A204.1 (cell line): ENCODE measurements at regions not wholly inside any gene's neighbourhood (a gene's known extent, or its start where the extent isn't known, plus 50 kb on each side); places are given as distances from the start of the nearest gene placed in this dataset.
"Not testable (repeated sequence)": the region's sequence is repeated elsewhere in the genome, so short reads cannot be mapped to it uniquely, and the experiment has no call there.

Experiments
- FAIRE-seq: peaks from 2 replicates; lab custom pipeline; 2012; peaks lifted over from hg19 to GRCh38; lab: Jason Lieb, UNC

DNA sequence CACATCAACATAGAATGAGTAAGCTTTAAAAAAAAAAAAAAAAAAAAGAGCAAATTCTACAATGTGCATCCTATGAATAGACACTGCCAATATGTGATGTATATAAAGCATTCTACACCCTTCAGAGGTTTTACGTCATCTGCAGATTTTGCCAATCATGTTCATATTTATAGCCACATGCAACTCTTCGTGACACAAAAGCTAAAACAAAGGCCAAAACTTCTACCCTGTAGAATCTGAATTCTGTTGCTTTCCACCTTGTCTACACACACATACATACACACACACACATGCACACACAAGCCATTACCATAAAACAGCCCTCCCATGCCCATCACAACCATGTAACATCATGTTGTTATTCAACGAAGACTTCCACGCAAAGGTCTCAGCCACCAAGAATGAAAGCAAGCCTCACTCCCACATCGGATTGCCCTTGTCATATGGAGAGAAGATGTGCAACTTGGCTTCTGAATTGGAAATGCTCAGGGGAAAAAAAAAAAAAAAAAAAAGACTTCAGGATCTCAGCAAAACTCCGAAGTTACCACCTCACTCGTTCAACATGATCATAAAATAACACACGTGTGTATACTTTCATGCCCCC, 479.4 kb upstream of the JARID2 start:
- FAIRE-seq = no peak

GRCh38 chr6:14767226-14767625, 478.6 kb upstream of the JARID2 start:
- FAIRE-seq = no peak

GRCh38 chr6:14770040-14770439, 475.8 kb upstream of the JARID2 start:
- no peak for FAIRE-seq

- FAIRE-seq = no peak
Observed at GRCh38 chr6:14770572-14770971, 475.3 kb upstream of the JARID2 start.

GRCh38 chr6:14771016-14771415, 474.9 kb upstream of the JARID2 start:
- FAIRE-seq = no peak

GRCh38 chr6:14772188-14772587, 473.7 kb upstream of the JARID2 start:
- FAIRE-seq = no peak

DNA sequence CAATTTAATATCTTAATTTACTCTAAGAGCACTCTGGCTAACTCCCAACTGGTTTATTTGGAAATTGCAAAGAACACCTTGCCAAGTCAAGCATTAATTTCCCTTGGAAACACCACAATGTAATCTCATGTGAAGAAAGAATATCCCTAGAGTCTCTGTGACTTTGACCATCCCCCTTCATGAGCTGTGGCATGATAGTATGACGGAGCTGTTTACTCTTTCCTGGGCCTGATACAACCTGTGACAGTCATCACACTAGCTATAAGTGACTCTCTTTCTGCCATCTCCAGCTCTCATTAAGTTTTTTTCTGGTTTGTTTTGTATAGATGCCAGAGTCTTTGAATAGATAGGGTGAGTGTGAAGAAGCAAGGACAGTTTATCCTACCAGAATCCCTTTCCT, 470.3 kb upstream of the JARID2 start:
- no peak for FAIRE-seq

GRCh38 chr6:14776307-14776706, 469.6 kb upstream of the JARID2 start:
- no peak for FAIRE-seq

DNA sequence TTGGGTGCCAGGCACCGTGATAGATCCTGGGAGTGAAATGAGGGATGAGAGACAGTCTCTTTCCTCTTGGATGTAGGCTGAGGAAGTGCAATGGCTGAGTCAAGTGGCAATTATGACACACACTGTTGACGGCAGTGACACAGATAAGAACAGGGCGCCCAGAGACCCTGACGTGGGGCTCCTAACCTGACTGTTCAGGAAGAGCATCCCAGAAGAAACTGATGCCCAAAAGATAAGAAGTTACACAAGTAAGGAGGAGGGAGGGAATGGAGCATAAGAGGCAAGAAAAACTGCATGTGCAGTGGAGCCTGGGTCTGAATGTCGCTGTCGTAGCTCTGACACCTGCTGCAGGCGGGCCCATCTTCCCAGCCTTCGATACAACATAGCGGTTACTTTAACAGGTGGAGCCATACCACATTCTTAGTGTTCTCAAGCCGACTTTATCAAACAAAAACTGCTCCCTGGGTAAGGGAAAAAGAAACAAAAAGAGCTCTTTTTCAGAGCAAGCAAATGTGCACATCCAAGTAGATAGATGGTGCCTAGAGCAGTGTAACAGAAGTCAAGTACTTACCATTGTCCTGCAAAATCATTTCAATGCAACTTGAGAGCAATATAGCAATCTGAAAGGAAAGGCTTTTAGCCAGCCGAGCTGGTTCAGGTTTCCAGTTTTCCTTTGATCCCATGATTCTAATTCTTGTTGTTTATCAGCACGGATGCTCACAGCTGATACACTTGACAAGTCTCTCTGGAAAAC, 463.9 kb upstream of the JARID2 start:
- FAIRE-seq = no peak

- FAIRE-seq = not testable (repeated sequence)
Observed at GRCh38 chr6:14782921-14783464, 462.9 kb upstream of the JARID2 start.

DNA sequence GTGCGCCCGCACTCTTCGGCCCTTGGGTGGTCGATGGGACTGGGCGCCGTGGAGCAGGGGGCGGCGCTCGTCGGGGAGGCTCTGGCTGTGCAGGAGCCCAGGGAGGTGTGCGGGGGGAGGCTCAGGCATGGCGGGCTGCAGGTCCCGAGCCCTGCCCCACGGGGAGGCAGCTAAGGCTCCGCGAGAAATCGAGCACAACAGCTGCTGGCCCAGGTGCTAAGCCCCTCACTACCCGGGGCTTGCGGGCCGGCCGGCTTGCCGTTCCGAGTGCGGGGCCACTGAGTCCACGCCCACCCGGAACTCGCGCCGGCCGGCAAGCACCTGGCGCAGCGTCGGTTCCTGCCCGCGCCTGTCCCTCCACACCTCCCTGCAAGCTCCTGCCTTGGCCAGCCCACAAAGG, 462.3 kb upstream of the JARID2 start:
- FAIRE-seq = no peak

- no peak for FAIRE-seq
Observed at GRCh38 chr6:14784596-14785492, 461.0 kb upstream of the JARID2 start.

GRCh38 chr6:14785493-14785790, 460.4 kb upstream of the JARID2 start:
- FAIRE-seq = no peak

- FAIRE-seq = no peak
Observed at GRCh38 chr6:14786008-14786407, 459.9 kb upstream of the JARID2 start.

- no peak for FAIRE-seq
Observed at GRCh38 chr6:14786455-14786854, 459.4 kb upstream of the JARID2 start.

- no peak for FAIRE-seq
Observed at GRCh38 chr6:14787250-14787649, 458.6 kb upstream of the JARID2 start.

GRCh38 chr6:14787677-14788076, 458.2 kb upstream of the JARID2 start:
- no peak for FAIRE-seq

- no peak for FAIRE-seq
Observed at GRCh38 chr6:14789996-14790395, 455.9 kb upstream of the JARID2 start.

DNA sequence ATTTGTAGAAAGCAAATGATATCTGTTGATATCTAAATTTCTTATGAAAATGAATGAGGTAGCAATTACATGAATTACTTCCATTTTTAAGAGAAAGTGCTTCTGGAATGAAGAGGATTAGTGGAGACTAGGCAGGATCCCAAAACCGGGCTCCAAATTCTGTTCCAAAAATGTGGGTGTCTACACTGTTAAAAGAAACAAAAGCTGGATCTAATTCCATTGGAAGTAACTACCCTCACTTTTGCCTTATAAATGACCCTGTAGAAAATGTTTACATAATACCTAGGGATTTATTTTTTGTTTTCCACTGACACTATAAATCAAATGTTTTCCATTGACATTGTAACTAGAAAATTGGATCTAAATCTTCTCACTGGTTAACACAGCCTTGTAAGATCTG, 454.9 kb upstream of the JARID2 start:
- FAIRE-seq = no peak

GRCh38 chr6:14791526-14791925, 454.3 kb upstream of the JARID2 start:
- FAIRE-seq = no peak

DNA sequence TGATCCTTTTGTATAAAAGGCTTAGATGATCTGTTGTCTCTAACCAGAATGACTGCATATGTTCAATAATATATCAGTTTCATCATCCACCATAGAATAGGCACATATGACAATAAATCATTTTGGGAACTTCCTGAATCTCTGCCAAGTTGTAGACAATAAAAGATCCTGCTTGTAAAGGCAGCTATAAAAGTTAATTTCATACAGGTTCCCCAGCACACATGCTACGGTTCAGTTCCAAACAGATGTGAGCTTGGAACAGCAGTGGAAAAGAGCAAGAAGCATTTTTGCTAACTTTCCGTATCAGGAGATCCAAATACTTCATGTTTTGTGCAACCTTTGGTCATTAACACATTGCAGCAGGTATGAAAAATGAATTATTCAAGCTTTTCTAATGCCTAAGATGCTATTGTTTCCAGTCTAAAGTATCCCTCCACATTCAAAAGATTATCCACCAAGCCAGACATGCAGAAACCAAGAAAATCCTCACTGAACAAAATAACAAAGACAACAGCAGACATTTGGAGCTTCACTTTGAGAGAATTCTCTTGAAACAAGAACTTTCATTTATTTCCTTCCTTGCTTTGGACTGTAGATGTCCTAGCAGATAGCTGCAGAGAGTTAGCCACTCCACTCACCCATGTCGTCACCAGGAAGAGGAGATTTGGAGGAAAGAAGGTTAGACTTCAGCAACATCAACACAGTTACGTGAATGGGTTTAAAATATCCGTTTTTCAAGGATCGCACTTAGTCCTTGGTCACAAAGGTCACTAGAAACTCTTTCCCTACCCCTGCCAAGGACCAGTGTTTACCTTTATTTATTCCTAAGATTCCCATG, 453.5 kb upstream of the JARID2 start:
- no peak for FAIRE-seq

GRCh38 chr6:14795451-14795850, 450.4 kb upstream of the JARID2 start:
- no peak for FAIRE-seq
